HepG2 (cell line): ENCODE measurements at regions not wholly inside any gene's neighbourhood (a gene's known extent, or its start where the extent isn't known, plus 50 kb on each side); places are given as distances from the start of the nearest gene placed in this dataset.

ENCODE experiments used
- ATAC-seq: fragments of 200-7000 bp; cut with Tn5 transposase; 3 replicates; pipeline ENCODE4 v1.9.1; 2020; ENCODE audit warnings: mild to moderate bottlenecking, moderate library complexity
- BruUV-seq: library from RNA; stranded (reverse); fragments of 400-500 nt; replicated peaks from 2 replicates; lab custom pipeline; 2021; lab: Mats Ljungman, UMichigan
- CTCF ChIA-PET: fragments of 300-600 bp; formaldehyde crosslinking; extraction: SDS; loops from one replicate; lab custom pipeline; 2021; ENCODE audit warnings: low total read pairs, inconsistent platforms, low intra/inter-chr PET ratio; lab: Yijun Ruan, JAX
- POLR2A ChIA-PET: fragments of 350-600 bp; sonication (Branson Sonifier 250); formaldehyde crosslinking; loops from one replicate; lab custom pipeline; 2020; ENCODE audit warnings: antibody characterized with exemption, inconsistent platforms; lab: Yijun Ruan, JAX
- DNase-seq: peaks from one replicate; pipeline ENCODE4 v3.0.0-alpha.2; 2015; ENCODE audit warnings: low spot score
- FAIRE-seq: peaks from 3 replicates; lab custom pipeline; 2011; peaks lifted over from hg19 to GRCh38; lab: Jason Lieb, UNC
- H2AFZ ChIP-seq: one replicate; pipeline ENCODE4 v1.6.1; 2011; ENCODE audit warnings: low read length, inconsistent platforms
- H3K27ac ChIP-seq: fragments of 300-600 bp; 3 replicates; pipeline ENCODE4 v1.8.0; 2011; ENCODE audit warnings: mixed run types, mild to moderate bottlenecking, mixed read lengths, low read length, inconsistent platforms; ENCODE audit not compliant: insufficient read depth; ENCODE audit errors: extremely low read length
- H3K27me3 ChIP-seq, 2 experiments: fragments of 200-600 bp in 1 of 2; 2 replicates in 1 of 2; 3 replicates in 1 of 2; pipeline versions ENCODE4 v1.6.0 to v1.8.0; 2011; ENCODE audit warnings: low read length in 2 of 2, mild to moderate bottlenecking in 2 of 2, moderate library complexity in 2 of 2, inconsistent platforms in 1 of 2; ENCODE audit not compliant: insufficient read depth in 2 of 2, control insufficient read depth in 1 of 2
- H3K36me3 ChIP-seq, 2 experiments: fragments of 200-600 bp in 1 of 2; replicated peaks in 1 of 2; 2 replicates in 1 of 2; 3 replicates in 1 of 2; pipeline versions ENCODE4 v1.5.1 to v1.8.0; 2011; ENCODE audit warnings: low read length in 2 of 2, inconsistent platforms in 1 of 2; ENCODE audit not compliant: insufficient read depth in 2 of 2, control insufficient read depth in 1 of 2
- H3K4me1 ChIP-seq: 2 replicates; pipeline ENCODE4 v1.5.1; 2012; ENCODE audit warnings: low read length, inconsistent platforms; ENCODE audit not compliant: insufficient read depth
- H3K4me2 ChIP-seq: 2 replicates; pipeline ENCODE4 v1.6.0; 2011; ENCODE audit warnings: low read depth, low read length, inconsistent platforms
- H3K4me3 ChIP-seq, 3 experiments: fragments of 200-600 bp in 1 of 3; sonication (generic), shearing (Covaris generic) in 1 of 3; replicated peaks in 1 of 3; 2 replicates each; pipeline ENCODE4 v1.5.1; 2011 to 2016; ENCODE audit warnings: low read length in 3 of 3, inconsistent platforms in 2 of 3, low read depth in 2 of 3, mild to moderate bottlenecking in 2 of 3, control low read depth in 1 of 3, mixed read lengths in 1 of 3; ENCODE audit not compliant: insufficient read depth in 1 of 3
- H3K79me2 ChIP-seq: one replicate; pipeline ENCODE4 v1.6.1; 2011; ENCODE audit warnings: low read length, inconsistent platforms; ENCODE audit not compliant: insufficient read depth
- H3K9ac ChIP-seq: 2 replicates; pipeline ENCODE4 v1.6.0; 2011; ENCODE audit warnings: mild to moderate bottlenecking, low read depth, low read length, inconsistent platforms; ENCODE audit not compliant: insufficient read depth
- H3K9me3 ChIP-seq: 2 replicates; pipeline ENCODE4 v1.5.1; 2012; ENCODE audit warnings: mild to moderate bottlenecking, low read length
- H4K20me1 ChIP-seq: 2 replicates; pipeline ENCODE4 v1.6.0; 2011; ENCODE audit warnings: inconsistent platforms, mild to moderate bottlenecking, low read length, moderate library complexity; ENCODE audit not compliant: insufficient read depth
- AFF4 ChIP-seq: sonication (generic); formaldehyde crosslinking; IDR thresholded peaks from 2 replicates; pipeline ENCODE4 v1.4.0; 2020; ENCODE audit warnings: missing genetic modification reagents
- ATM ChIP-seq: fragments of 450-650 bp; IDR thresholded peaks from 2 replicates; pipeline ENCODE4 v1.7.1; 2017; ENCODE audit warnings: mild to moderate bottlenecking, borderline replicate concordance
- BRCA1 ChIP-seq: sonication (generic); formaldehyde crosslinking; IDR thresholded peaks from 2 replicates; pipeline ENCODE4 v1.4.0; 2020; ENCODE audit warnings: missing genetic modification reagents
- FOXP1 ChIP-seq, 2 experiments: fragments of 450-650 bp in 1 of 2; IDR thresholded peaks; 2 replicates each; pipeline ENCODE4 v1.6.1; 2017 to 2018; ENCODE audit warnings: antibody characterized with exemption in 1 of 2
- MXI1 ChIP-seq: IDR thresholded peaks from 3 replicates; pipeline ENCODE4 v1.6.1; 2012; ENCODE audit warnings: low read depth, low read length, inconsistent platforms, borderline replicate concordance
- NFE2L1 ChIP-seq: sonication (generic); formaldehyde crosslinking; IDR thresholded peaks from 2 replicates; pipeline ENCODE4 v1.4.0; 2020; ENCODE audit warnings: missing genetic modification reagents, mild to moderate bottlenecking, borderline replicate concordance
- NR0B2 ChIP-seq: sonication (generic); formaldehyde crosslinking; IDR thresholded peaks from 2 replicates; pipeline ENCODE4 v1.4.0; 2020; ENCODE audit warnings: mild to moderate bottlenecking, missing genetic modification reagents
- SAP130 ChIP-seq: IDR thresholded peaks from 2 replicates; pipeline ENCODE4 v1.6.1; 2016; ENCODE audit warnings: low read depth
- SATB2 ChIP-seq: sonication (generic); formaldehyde crosslinking; IDR thresholded peaks from 2 replicates; pipeline ENCODE4 v1.5.0; 2020; ENCODE audit warnings: missing genetic modification reagents
- SIN3A ChIP-seq: IDR thresholded peaks from 2 replicates; pipeline ENCODE4 v1.6.1; 2011; ENCODE audit warnings: low read depth, mild to moderate bottlenecking, control low read depth, low read length, borderline replicate concordance
- YEATS2 ChIP-seq: sonication (generic); formaldehyde crosslinking; IDR thresholded peaks from 2 replicates; pipeline ENCODE4 v1.4.0; 2020; ENCODE audit warnings: missing genetic modification reagents, borderline replicate concordance
- ZNF20 ChIP-seq: sonication (generic); formaldehyde crosslinking; IDR thresholded peaks from 2 replicates; pipeline ENCODE4 v1.4.0; 2020; ENCODE audit warnings: mild to moderate bottlenecking, moderate library complexity, missing genetic modification reagents
- ZNF253 ChIP-seq: sonication (generic); formaldehyde crosslinking; IDR thresholded peaks from 2 replicates; pipeline ENCODE4 v1.8.0; 2022; ENCODE audit warnings: mild to moderate bottlenecking, missing genetic modification reagents, borderline replicate concordance
- ZNF337 ChIP-seq: sonication (generic); formaldehyde crosslinking; IDR thresholded peaks from 2 replicates; pipeline ENCODE4 v1.5.1; 2020; ENCODE audit warnings: missing genetic modification reagents, low read depth, mild to moderate bottlenecking, borderline replicate concordance
- ZNF530 ChIP-seq: sonication (generic); formaldehyde crosslinking; IDR thresholded peaks from 2 replicates; pipeline ENCODE4 v1.5.0; 2020; ENCODE audit warnings: low read depth, mild to moderate bottlenecking, missing genetic modification reagents
- WGBS: methylation state at CpG from one replicate; pipeline ENCODE4 v1.1.6; 2017; ENCODE audit warnings: low lambda C conversion rate; 5-methylcytosine and 5-hydroxymethylcytosine counted together
- in situ Hi-C: cut with HindIII; loops from 2 replicates; pipeline ENCODE4 v1.10.0; 2017; ENCODE audit warnings: low pct_unique_long_range_greater_than_20kb; ENCODE audit not compliant: extremely low pct_ligation_motif_present
- intact Hi-C: fragments of 100-400 bp; cut with micrococcal nuclease; formaldehyde crosslinking; loops from one replicate; pipeline ENCODE4 v1.10.0; 2022; ENCODE audit not compliant: unreplicated experiment
- TF ChIP-seq, protein P1 (sequence below): sonication (generic); formaldehyde crosslinking; IDR thresholded peaks from 2 replicates; pipeline ENCODE4 v1.8.0; 2022; ENCODE audit warnings: missing genetic modification reagents, mild to moderate bottlenecking, borderline replicate concordance

- TF ChIP-seq YEATS2 (CRISPR knock-in tag) (no peak), NR0B2 (CRISPR knock-in tag) (no peak), ZNF530 (no peak), ATM (no peak)
- TF ChIP-seq, protein P1, sequence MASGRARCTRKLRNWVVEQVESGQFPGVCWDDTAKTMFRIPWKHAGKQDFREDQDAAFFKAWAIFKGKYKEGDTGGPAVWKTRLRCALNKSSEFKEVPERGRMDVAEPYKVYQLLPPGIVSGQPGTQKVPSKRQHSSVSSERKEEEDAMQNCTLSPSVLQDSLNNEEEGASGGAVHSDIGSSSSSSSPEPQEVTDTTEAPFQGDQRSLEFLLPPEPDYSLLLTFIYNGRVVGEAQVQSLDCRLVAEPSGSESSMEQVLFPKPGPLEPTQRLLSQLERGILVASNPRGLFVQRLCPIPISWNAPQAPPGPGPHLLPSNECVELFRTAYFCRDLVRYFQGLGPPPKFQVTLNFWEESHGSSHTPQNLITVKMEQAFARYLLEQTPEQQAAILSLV: no peak
- POLR2A ChIA-PET: no interaction called here
- Histone ChIP-seq H3K4me1 (no peaks in the 10 kb centered on the region), H2AFZ (no peak overlapping the region), H4K20me1 (no peaks in the 10 kb centered on the region), H3K9ac (no peak overlapping the region), H3K27me3 (no peaks in the 10 kb centered on the region), H3K27ac (no peak overlapping the region), H3K9me3 (no peaks in the 10 kb centered on the region), H3K79me2 (no peaks in the 10 kb centered on the region), H3K36me3 (no peaks in the 10 kb centered on the region), H3K4me2 (no peak overlapping the region), H3K4me3 (no peak overlapping the region)
- ATAC-seq: no peak
- no peak for FAIRE-seq
- DNase-seq: no peak
- intact Hi-C loops: no loop called here
- 56% methylated on average over 9 of the region's 12 CpGs for WGBS
- no TSS peak for BruUV-seq
- CTCF ChIA-PET: no interaction called here
- in situ Hi-C loops: no loop called here
Measured at GRCh38 chrX:39915596-39915995, 182.2 kb downstream of the BCOR start.

GRCh38 chrX:39921838-39922237 lies 175.9 kb downstream of the BCOR start:
- no peak overlapping the region for H2AFZ ChIP-seq
- H3K4me3 ChIP-seq: no peak overlapping the region
- H3K36me3 ChIP-seq: no peaks in the 10 kb centered on the region
- H3K9me3 ChIP-seq: no peaks in the 10 kb centered on the region
- no peaks in the 10 kb centered on the region for H4K20me1 ChIP-seq
- in situ Hi-C loops (no loop called here), intact Hi-C loops (no loop called here)
- no peak for FAIRE-seq
- no peaks in the 10 kb centered on the region for H3K4me1 ChIP-seq
- no peak overlapping the region for H3K27ac ChIP-seq
- WGBS: 75% methylated on average over 1 of the region's 2 CpGs
- H3K4me2 ChIP-seq: no peak overlapping the region
- H3K79me2 ChIP-seq: no peaks in the 10 kb centered on the region
- ChIA-PET POLR2A (no interaction called here), CTCF (no interaction called here)
- H3K9ac ChIP-seq: no peak overlapping the region
- no peak for ATAC-seq
- BruUV-seq: no TSS peak
- DNase-seq: no peak
- H3K27me3 ChIP-seq: no peaks in the 10 kb centered on the region; a peak in 1 of 5 replicates
- TF ChIP-seq SATB2 (CRISPR knock-in tag) (no peak), FOXP1 (IDR thresholded peaks at IDR 0.05) (no peak), FOXP1 (CRISPR knock-in tag; IDR thresholded peaks at IDR 0.05) (no peak), ZNF253 (no peak), SIN3A (no peak), ZNF337 (CRISPR knock-in tag) (no peak), MXI1 (no peak), AFF4 (no peak), NFE2L1 (no peak), ZNF20 (CRISPR knock-in tag) (no peak), SAP130 (no peak), BRCA1 (CRISPR knock-in tag) (no peak)
